C4-2B (cell line): ENCODE measurements at regions not wholly inside any gene's neighbourhood (a gene's known extent, or its start where the extent isn't known, plus 50 kb on each side); places are given as distances from the start of the nearest gene placed in this dataset.
"Not testable (repeated sequence)": the region's sequence is repeated elsewhere in the genome, so short reads cannot be mapped to it uniquely, and the experiment has no call there.

Experiments used
- CTCF ChIP-seq: fragments of 450-650 bp; conservative IDR thresholded peaks from 2 replicates; pipeline ENCODE4 v1.5.1; 2017; ENCODE audit warnings: mild to moderate bottlenecking
- ZFX ChIP-seq: fragments of 450-650 bp; IDR thresholded peaks from 2 replicates; pipeline ENCODE4 v1.6.1; 2017

- not testable (repeated sequence) for TF ChIP-seq CTCF, ZFX
These were observed 196.2 kb downstream of the CRLF2 start for GRCh38 chrX:1016281-1016680.
